ENCODE measurements at regions not wholly inside any gene's neighbourhood (a gene's known extent, or its start where the extent isn't known, plus 50 kb on each side); places are given as distances from the start of the nearest gene placed in this dataset.

GRCh38 chr6:169069356-169069755, 184.3 kb downstream of the THBS2 start:
- DNase-seq (ENCODE audit: low spot score) (no peak), ATAC-seq (ENCODE audit: low read depth) (no peak)
- peaks cover 11% of the 10 kb centered on the region for H3K4me1 ChIP-seq (ENCODE audit: insufficient read depth, poor library complexity, severe bottlenecking)
- no peaks in the 10 kb centered on the region for H3K36me3 ChIP-seq (ENCODE audit: low read depth)
- H3K27ac ChIP-seq (ENCODE audit: poor library complexity, severe bottlenecking), result no peak overlapping the region
- TF ChIP-seq, protein P1, sequence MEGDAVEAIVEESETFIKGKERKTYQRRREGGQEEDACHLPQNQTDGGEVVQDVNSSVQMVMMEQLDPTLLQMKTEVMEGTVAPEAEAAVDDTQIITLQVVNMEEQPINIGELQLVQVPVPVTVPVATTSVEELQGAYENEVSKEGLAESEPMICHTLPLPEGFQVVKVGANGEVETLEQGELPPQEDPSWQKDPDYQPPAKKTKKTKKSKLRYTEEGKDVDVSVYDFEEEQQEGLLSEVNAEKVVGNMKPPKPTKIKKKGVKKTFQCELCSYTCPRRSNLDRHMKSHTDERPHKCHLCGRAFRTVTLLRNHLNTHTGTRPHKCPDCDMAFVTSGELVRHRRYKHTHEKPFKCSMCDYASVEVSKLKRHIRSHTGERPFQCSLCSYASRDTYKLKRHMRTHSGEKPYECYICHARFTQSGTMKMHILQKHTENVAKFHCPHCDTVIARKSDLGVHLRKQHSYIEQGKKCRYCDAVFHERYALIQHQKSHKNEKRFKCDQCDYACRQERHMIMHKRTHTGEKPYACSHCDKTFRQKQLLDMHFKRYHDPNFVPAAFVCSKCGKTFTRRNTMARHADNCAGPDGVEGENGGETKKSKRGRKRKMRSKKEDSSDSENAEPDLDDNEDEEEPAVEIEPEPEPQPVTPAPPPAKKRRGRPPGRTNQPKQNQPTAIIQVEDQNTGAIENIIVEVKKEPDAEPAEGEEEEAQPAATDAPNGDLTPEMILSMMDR (IDR thresholded peaks at IDR 0.05; ENCODE audit: poor library complexity, severe bottlenecking), result no peak
- no peaks in the 10 kb centered on the region for H3K27me3 ChIP-seq (ENCODE audit: insufficient read depth, poor library complexity, severe bottlenecking)
- H3K4me3 ChIP-seq (ENCODE audit: severe bottlenecking), result no peak overlapping the region
- H3K9me3 ChIP-seq (ENCODE audit: severe bottlenecking), result no peaks in the 10 kb centered on the region

DNA sequence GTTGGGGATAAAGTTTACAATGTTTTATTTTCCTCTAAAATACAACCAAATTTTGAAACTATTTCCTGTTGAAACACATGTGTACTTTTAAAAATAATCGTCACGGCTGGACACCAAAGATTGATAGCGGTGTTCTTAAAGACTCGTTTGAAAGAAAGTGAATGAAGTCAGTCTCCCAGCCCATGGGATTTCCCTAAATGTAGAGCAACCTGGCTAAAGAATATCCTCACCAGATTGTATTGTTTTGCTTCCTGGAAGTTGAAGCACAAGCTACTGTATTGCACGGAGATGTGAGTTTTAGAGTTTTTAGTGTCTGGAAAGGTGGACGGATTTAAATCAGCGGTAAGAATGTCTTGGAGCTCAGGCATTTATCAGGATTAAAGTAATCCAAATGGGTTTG, 189.5 kb downstream of the THBS2 start:
- TF ChIP-seq, protein P1 (IDR thresholded peaks at IDR 0.05; ENCODE audit: poor library complexity, severe bottlenecking), result no peak
- no peak overlapping the region for H3K27ac ChIP-seq (ENCODE audit: poor library complexity, severe bottlenecking)
- H3K36me3 ChIP-seq (ENCODE audit: low read depth), result no peaks in the 10 kb centered on the region
- H3K9me3 ChIP-seq (ENCODE audit: severe bottlenecking), result no peaks in the 10 kb centered on the region
- no peak overlapping the region for H3K4me3 ChIP-seq (ENCODE audit: severe bottlenecking)
- H3K4me1 ChIP-seq (ENCODE audit: insufficient read depth, poor library complexity, severe bottlenecking), result no peaks in the 10 kb centered on the region
- H3K27me3 ChIP-seq (ENCODE audit: insufficient read depth, poor library complexity, severe bottlenecking), result no peaks in the 10 kb centered on the region
- ATAC-seq (ENCODE audit: low read depth) (no peak), DNase-seq (ENCODE audit: low spot score) (no peak)

DNA sequence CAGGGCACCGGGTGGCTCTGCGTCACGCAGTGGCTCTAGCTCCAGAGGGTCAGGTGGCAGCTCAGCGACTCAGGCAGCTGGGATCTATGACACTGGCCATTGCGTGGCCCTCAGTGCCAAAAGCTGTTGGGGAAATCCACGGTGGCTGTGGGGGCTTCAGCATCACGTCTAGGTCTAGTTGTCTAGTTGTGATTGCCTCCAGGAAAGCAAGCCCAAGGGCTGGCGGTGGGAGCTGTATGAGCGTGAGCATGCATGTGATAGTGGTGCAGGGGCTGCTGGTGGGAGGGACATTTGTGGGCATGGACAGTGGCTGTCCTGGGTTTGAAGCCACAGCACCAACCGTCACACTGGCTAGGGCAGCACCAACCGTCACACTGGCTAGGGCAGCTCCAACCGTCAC, 191.4 kb downstream of the THBS2 start:
- DNase-seq (ENCODE audit: low spot score) (no peak), ATAC-seq (ENCODE audit: low read depth) (no peak)
- Histone ChIP-seq H3K4me1 (ENCODE audit: insufficient read depth, poor library complexity, severe bottlenecking) (no peaks in the 10 kb centered on the region), H3K27ac (ENCODE audit: poor library complexity, severe bottlenecking) (no peak overlapping the region), H3K36me3 (ENCODE audit: low read depth) (no peaks in the 10 kb centered on the region), H3K9me3 (ENCODE audit: severe bottlenecking) (no peaks in the 10 kb centered on the region), H3K4me3 (ENCODE audit: severe bottlenecking) (no peak overlapping the region), H3K27me3 (ENCODE audit: insufficient read depth, poor library complexity, severe bottlenecking) (no peaks in the 10 kb centered on the region)
- TF ChIP-seq, protein P1 (IDR thresholded peaks at IDR 0.05; ENCODE audit: poor library complexity, severe bottlenecking), result no peak

DNA sequence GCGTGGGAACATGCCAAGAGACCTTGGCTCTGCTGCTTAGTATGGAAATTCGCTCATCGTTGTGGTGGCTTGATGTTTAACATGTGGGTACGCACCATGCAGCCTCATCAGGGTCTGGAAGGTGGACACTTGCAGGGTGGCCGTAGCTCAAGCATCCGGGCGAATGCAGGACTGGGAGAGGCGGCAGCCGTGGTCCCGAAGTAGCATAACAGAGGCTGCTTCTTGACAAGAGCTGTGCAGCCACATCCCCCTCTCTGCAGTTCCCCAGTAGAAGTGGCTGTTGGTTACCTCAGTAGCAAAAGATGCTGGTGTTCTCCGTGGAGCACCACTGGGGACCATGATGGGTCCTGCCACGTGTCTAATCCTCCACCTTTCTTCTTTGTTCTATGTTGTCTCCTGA, 195.0 kb downstream of the THBS2 start:
- ATAC-seq (ENCODE audit: low read depth), result no peak
- H3K4me3 ChIP-seq (ENCODE audit: severe bottlenecking), result no peak overlapping the region
- TF ChIP-seq, protein P1 (IDR thresholded peaks at IDR 0.05; ENCODE audit: poor library complexity, severe bottlenecking), result no peak

DNA sequence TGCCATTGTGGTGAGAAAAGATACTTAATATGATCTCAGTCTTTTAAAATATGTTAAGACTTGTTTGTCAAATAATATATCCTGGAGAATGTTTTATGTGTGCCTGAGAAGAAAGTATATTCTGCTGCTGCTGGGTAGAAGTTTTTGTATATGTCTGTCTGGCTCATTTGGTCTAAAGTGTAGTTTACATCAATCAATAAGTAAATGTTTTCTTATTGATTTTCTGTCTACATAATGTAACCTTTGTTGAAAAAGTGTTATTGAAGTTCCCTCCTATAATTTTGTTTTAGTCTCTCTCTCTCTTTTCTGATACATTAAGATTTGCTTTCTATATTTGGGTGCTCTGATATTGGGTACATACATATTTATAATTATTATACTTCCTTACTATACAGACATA, 201.2 kb downstream of the THBS2 start:
- H3K4me3 ChIP-seq (ENCODE audit: severe bottlenecking), result no peak overlapping the region
- DNase-seq (ENCODE audit: low spot score), result no peak
- no peaks in the 10 kb centered on the region for H3K9me3 ChIP-seq (ENCODE audit: severe bottlenecking)
- no peaks in the 10 kb centered on the region for H3K36me3 ChIP-seq (ENCODE audit: low read depth)
- H3K27me3 ChIP-seq (ENCODE audit: insufficient read depth, poor library complexity, severe bottlenecking), result no peaks in the 10 kb centered on the region
- H3K27ac ChIP-seq (ENCODE audit: poor library complexity, severe bottlenecking), result no peak overlapping the region
- no peaks in the 10 kb centered on the region for H3K4me1 ChIP-seq (ENCODE audit: insufficient read depth, poor library complexity, severe bottlenecking)
- no peak for ATAC-seq (ENCODE audit: low read depth)
- TF ChIP-seq, protein P1 (IDR thresholded peaks at IDR 0.05; ENCODE audit: poor library complexity, severe bottlenecking), result no peak

More for the DNA sequence above, 195.0 kb downstream of the THBS2 start:
- Histone ChIP-seq H3K36me3 (ENCODE audit: low read depth) (no peaks in the 10 kb centered on the region), H3K27me3 (ENCODE audit: insufficient read depth, poor library complexity, severe bottlenecking) (no peaks in the 10 kb centered on the region), H3K4me1 (ENCODE audit: insufficient read depth, poor library complexity, severe bottlenecking) (no peaks in the 10 kb centered on the region), H3K9me3 (ENCODE audit: severe bottlenecking) (no peaks in the 10 kb centered on the region), H3K27ac (ENCODE audit: poor library complexity, severe bottlenecking) (no peak overlapping the region)
- no peak for DNase-seq (ENCODE audit: low spot score)

All from RWPE2 (cell line).